Tibial artery (tissue), 4 donors: ENCODE measurements at regions not wholly inside any gene's neighbourhood (a gene's known extent, or its start where the extent isn't known, plus 50 kb on each side); places are given as distances from the start of the nearest gene placed in this dataset.

ENCODE experiments used
- DNase-seq, 2 donors: peaks; one replicate each; pipeline ENCODE4 v3.0.0-alpha.2; 2019
- H3K27ac ChIP-seq, 2 donors: fragments of 200-600 bp; sonication (generic) in 1 of 2; 1 replicate in 1 of 2; 2 replicates in 1 of 2; pipeline ENCODE4 v1.5.1; 2018 to 2019; ENCODE audit warnings: mild to moderate bottlenecking in 1 of 2
- H3K27me3 ChIP-seq, 2 donors: fragments of 200-600 bp; sonication (generic) in 1 of 2; one replicate each; pipeline versions ENCODE4 v1.5.1 to v1.6.0; 2016 to 2019
- H3K36me3 ChIP-seq, 3 donors: fragments of 200-600 bp; sonication (generic) in 2 of 3; one replicate each; pipeline ENCODE4 v1.5.1; 2016 to 2019; ENCODE audit warnings: mild to moderate bottlenecking in 2 of 3
- H3K4me1 ChIP-seq, 4 donors: fragments of 200-600 bp; sonication (generic) in 2 of 4; 1 replicate in 3 of 4; 2 replicates in 1 of 4; pipeline ENCODE4 v1.5.1; 2016 to 2019
- H3K4me3 ChIP-seq, 2 donors: fragments of 200-600 bp; sonication (generic) in 1 of 2; 1 replicate in 1 of 2; 2 replicates in 1 of 2; pipeline ENCODE4 v1.5.1; 2018 to 2019; ENCODE audit warnings: mild to moderate bottlenecking in 2 of 2
- H3K9me3 ChIP-seq, 3 donors: fragments of 200-600 bp; sonication (generic) in 1 of 3; one replicate each; pipeline ENCODE4 v1.5.1; 2016 to 2019
- CTCF ChIP-seq, 2 experiments: fragments of 200-600 bp in 1 of 2; fragments of 450-650 bp in 1 of 2; IDR thresholded peaks; one replicate each; pipeline ENCODE4 v1.5.1; 2017 to 2019; ENCODE audit warnings: antibody characterized with exemption in 2 of 2, mild to moderate bottlenecking in 1 of 2, moderate library complexity in 1 of 2
- intact Hi-C: fragments of 100-400 bp; cut with DNase I; formaldehyde crosslinking; loops from one replicate; pipeline ENCODE4 v1.15.0; 2023; ENCODE audit warnings: low total_unique reads

- no peaks in the 10 kb centered on the region for H3K27me3 ChIP-seq
- no peak for TF ChIP-seq CTCF (IDR thresholded peaks at IDR 0.05)
- H3K36me3 ChIP-seq: no peaks in the 10 kb centered on the region
- no peaks in the 10 kb centered on the region for H3K9me3 ChIP-seq
- intact Hi-C loops: no loop called here
- DNase-seq: no peak
- H3K4me3 ChIP-seq: no peak overlapping the region
- H3K27ac ChIP-seq: no peak overlapping the region
- H3K4me1 ChIP-seq: no peaks in the 10 kb centered on the region
Observed at GRCh38 chr4:153919667-153920066, 130.8 kb upstream of the SFRP2 start.

- H3K36me3 ChIP-seq: no peaks in the 10 kb centered on the region
- H3K4me1 ChIP-seq: no peaks in the 10 kb centered on the region
- TF ChIP-seq CTCF (IDR thresholded peaks at IDR 0.05): no peak
- H3K9me3 ChIP-seq: no peaks in the 10 kb centered on the region
- no peak overlapping the region for H3K27ac ChIP-seq
- H3K4me3 ChIP-seq: no peak overlapping the region
- H3K27me3 ChIP-seq: no peaks in the 10 kb centered on the region
- intact Hi-C loops: no loop called here
- no peak for DNase-seq
Observed at GRCh38 chr4:153916273-153916755, 127.4 kb upstream of the SFRP2 start.

GRCh38 chr4:153912301-153912700 is 123.4 kb upstream of the SFRP2 start:
- Histone ChIP-seq H3K4me3 (no peak overlapping the region), H3K27ac (no peak overlapping the region), H3K9me3 (no peaks in the 10 kb centered on the region), H3K4me1 (no peaks in the 10 kb centered on the region), H3K27me3 (no peaks in the 10 kb centered on the region), H3K36me3 (no peaks in the 10 kb centered on the region)
- DNase-seq: no peak
- TF ChIP-seq CTCF (IDR thresholded peaks at IDR 0.05): no peak
- intact Hi-C loops: no loop called here

GRCh38 chr4:153909672-153910071 is 120.8 kb upstream of the SFRP2 start:
- DNase-seq: no peak

GRCh38 chr4:153906231-153906630 is 117.3 kb upstream of the SFRP2 start:
- intact Hi-C loops: no loop called here
- Histone ChIP-seq H3K4me3 (no peak overlapping the region), H3K27me3 (no peaks in the 10 kb centered on the region), H3K36me3 (no peaks in the 10 kb centered on the region), H3K9me3 (no peaks in the 10 kb centered on the region), H3K4me1 (no peaks in the 10 kb centered on the region), H3K27ac (no peak overlapping the region)
- no peak for TF ChIP-seq CTCF (IDR thresholded peaks at IDR 0.05)
- DNase-seq: no peak

More at GRCh38 chr4:153909672-153910071, 120.8 kb upstream of the SFRP2 start:
- intact Hi-C loops: no loop called here
- Histone ChIP-seq H3K9me3 (no peaks in the 10 kb centered on the region), H3K4me1 (no peaks in the 10 kb centered on the region), H3K27ac (no peak overlapping the region), H3K36me3 (no peaks in the 10 kb centered on the region), H3K4me3 (no peak overlapping the region), H3K27me3 (no peaks in the 10 kb centered on the region)
- no peak for TF ChIP-seq CTCF (IDR thresholded peaks at IDR 0.05)

- no peaks in the 10 kb centered on the region for H3K27me3 ChIP-seq
- H3K36me3 ChIP-seq: no peaks in the 10 kb centered on the region
- DNase-seq: no peak
- H3K27ac ChIP-seq: no peak overlapping the region
- no peak overlapping the region for H3K4me3 ChIP-seq
- no peak for TF ChIP-seq CTCF (IDR thresholded peaks at IDR 0.05)
- no peaks in the 10 kb centered on the region for H3K4me1 ChIP-seq
- H3K9me3 ChIP-seq: no peaks in the 10 kb centered on the region
- intact Hi-C loops: no loop called here
Observed at GRCh38 chr4:153905231-153905630, 116.3 kb upstream of the SFRP2 start.
